OCI-LY1 (cell line): ENCODE measurements at regions not wholly inside any gene's neighbourhood (a gene's known extent, or its start where the extent isn't known, plus 50 kb on each side); places are given as distances from the start of the nearest gene placed in this dataset.

Source experiments
- H2AFZ ChIP-seq: fragments of 200-600 bp; sonication (generic), shearing (Covaris generic); 2 replicates; pipeline ENCODE4 v1.6.0; 2014; ENCODE audit warnings: antibody characterized with exemption, mild to moderate bottlenecking, low read length
- H3F3A ChIP-seq: fragments of 200-600 bp; sonication (generic), shearing (Covaris generic); 2 replicates; pipeline ENCODE4 v1.6.0; 2014; ENCODE audit warnings: mild to moderate bottlenecking, antibody characterized with exemption, low read length, moderate library complexity; ENCODE audit not compliant: insufficient read depth
- H3K27ac ChIP-seq: fragments of 200-600 bp; sonication (generic); 2 replicates; pipeline ENCODE4 v1.5.1; 2014; ENCODE audit warnings: low read length, mixed run types, mild to moderate bottlenecking, low read depth; ENCODE audit not compliant: poor library complexity, severe bottlenecking
- H3K27me3 ChIP-seq: fragments of 200-600 bp; sonication (generic); 2 replicates; pipeline ENCODE4 v1.6.0; 2014; ENCODE audit warnings: antibody characterized with exemption, mild to moderate bottlenecking, low read length, moderate library complexity; ENCODE audit not compliant: insufficient read depth
- H3K36me3 ChIP-seq: fragments of 200-600 bp; sonication (generic); 2 replicates; pipeline ENCODE4 v1.6.1; 2014; ENCODE audit warnings: mild to moderate bottlenecking, antibody characterized with exemption, low read length, moderate library complexity, mixed read lengths; ENCODE audit not compliant: insufficient read depth
- H3K4me1 ChIP-seq: fragments of 200-600 bp; sonication (generic); 2 replicates; pipeline ENCODE4 v1.5.1; 2014; ENCODE audit warnings: mild to moderate bottlenecking, low read length, moderate library complexity; ENCODE audit not compliant: insufficient read depth, severe bottlenecking
- H3K4me2 ChIP-seq: fragments of 200-600 bp; sonication (generic), shearing (Covaris generic); 2 replicates; pipeline ENCODE4 v1.6.1; 2014; ENCODE audit warnings: low read length
- H3K4me3 ChIP-seq: fragments of 200-600 bp; sonication (generic); 2 replicates; pipeline ENCODE4 v1.5.1; 2014; ENCODE audit warnings: low read length, low read depth, mild to moderate bottlenecking, mixed read lengths; ENCODE audit not compliant: poor library complexity, severe bottlenecking
- H3K79me2 ChIP-seq: fragments of 200-600 bp; shearing (Covaris generic); 2 replicates; pipeline ENCODE4 v1.6.1; 2016; ENCODE audit warnings: mixed run types, low read length, mixed read lengths; ENCODE audit not compliant: insufficient read depth
- H3K9ac ChIP-seq: fragments of 200-600 bp; sonication (generic), shearing (Covaris generic); 2 replicates; pipeline ENCODE4 v1.6.1; 2014; ENCODE audit warnings: mild to moderate bottlenecking, low read length, mixed read lengths
- H3K9me2 ChIP-seq: fragments of 200-600 bp; sonication (generic), shearing (Covaris generic); 2 replicates; pipeline ENCODE4 v1.6.1; 2014; ENCODE audit warnings: low read depth, mild to moderate bottlenecking, low read length, mixed read lengths
- H3K9me3 ChIP-seq: fragments of 200-600 bp; shearing (Covaris generic); 2 replicates; pipeline ENCODE4 v1.6.1; 2014; ENCODE audit warnings: low read length, mixed read lengths
- H4K20me1 ChIP-seq: fragments of 200-600 bp; sonication (generic), shearing (Covaris generic); 2 replicates; pipeline ENCODE4 v1.6.0; 2016; ENCODE audit warnings: mild to moderate bottlenecking, low read length; ENCODE audit not compliant: insufficient read depth
- EZH2 ChIP-seq: fragments of 200-600 bp; sonication (generic), shearing (Covaris generic); IDR thresholded peaks from 2 replicates; pipeline ENCODE4 v1.8.0; 2017; ENCODE audit warnings: borderline replicate concordance, mixed run types, mild to moderate bottlenecking, antibody characterized with exemption, low read length, moderate library complexity, mixed read lengths
- TF ChIP-seq, protein P1 (sequence below): fragments of 200-600 bp; sonication (generic), shearing (Covaris generic); IDR thresholded peaks from 2 replicates; pipeline ENCODE4 v1.5.1; 2017; ENCODE audit warnings: mild to moderate bottlenecking, antibody characterized with exemption, low read length, moderate library complexity, mixed read lengths

DNA sequence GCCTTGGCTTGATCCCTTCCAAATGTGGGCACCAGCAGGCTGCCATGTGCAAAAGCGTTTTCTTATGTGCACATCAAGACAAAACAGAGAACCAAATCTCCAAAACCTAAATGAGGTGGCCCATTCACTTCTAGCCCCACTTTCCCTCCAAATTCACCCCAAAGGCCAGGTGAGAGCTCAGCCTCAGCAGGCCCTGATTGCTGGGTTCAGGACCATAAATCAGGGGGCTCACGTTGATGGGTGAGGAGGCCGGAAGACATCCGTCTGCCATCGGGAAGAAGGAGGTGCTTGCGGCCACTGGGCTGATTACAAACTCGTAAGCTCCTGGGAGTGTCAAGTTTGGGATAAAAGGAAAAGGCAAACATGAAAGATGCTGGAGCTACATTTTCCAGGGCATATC, 86.7 kb upstream of the CLDN14 start:
- no peaks in the 10 kb centered on the region for H3K9me3 ChIP-seq
- H4K20me1 ChIP-seq: no peaks in the 10 kb centered on the region
- TF ChIP-seq EZH2: no peak
- TF ChIP-seq, protein P1, sequence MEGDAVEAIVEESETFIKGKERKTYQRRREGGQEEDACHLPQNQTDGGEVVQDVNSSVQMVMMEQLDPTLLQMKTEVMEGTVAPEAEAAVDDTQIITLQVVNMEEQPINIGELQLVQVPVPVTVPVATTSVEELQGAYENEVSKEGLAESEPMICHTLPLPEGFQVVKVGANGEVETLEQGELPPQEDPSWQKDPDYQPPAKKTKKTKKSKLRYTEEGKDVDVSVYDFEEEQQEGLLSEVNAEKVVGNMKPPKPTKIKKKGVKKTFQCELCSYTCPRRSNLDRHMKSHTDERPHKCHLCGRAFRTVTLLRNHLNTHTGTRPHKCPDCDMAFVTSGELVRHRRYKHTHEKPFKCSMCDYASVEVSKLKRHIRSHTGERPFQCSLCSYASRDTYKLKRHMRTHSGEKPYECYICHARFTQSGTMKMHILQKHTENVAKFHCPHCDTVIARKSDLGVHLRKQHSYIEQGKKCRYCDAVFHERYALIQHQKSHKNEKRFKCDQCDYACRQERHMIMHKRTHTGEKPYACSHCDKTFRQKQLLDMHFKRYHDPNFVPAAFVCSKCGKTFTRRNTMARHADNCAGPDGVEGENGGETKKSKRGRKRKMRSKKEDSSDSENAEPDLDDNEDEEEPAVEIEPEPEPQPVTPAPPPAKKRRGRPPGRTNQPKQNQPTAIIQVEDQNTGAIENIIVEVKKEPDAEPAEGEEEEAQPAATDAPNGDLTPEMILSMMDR: no peak
- no peaks in the 10 kb centered on the region for H3K79me2 ChIP-seq
- H3K4me2 ChIP-seq: no peak overlapping the region
- H3K27ac ChIP-seq: no peak overlapping the region
- H3K9me2 ChIP-seq: no peaks in the 10 kb centered on the region
- H2AFZ ChIP-seq: no peak overlapping the region
- 0 out of 2 replicates have a peak, but pooled peaks cover 9% of the 10 kb centered on the region for H3K27me3 ChIP-seq
- no peaks in the 10 kb centered on the region for H3F3A ChIP-seq
- H3K4me1 ChIP-seq: no peaks in the 10 kb centered on the region
- H3K4me3 ChIP-seq: no peak overlapping the region
- no peak overlapping the region for H3K9ac ChIP-seq
- no peaks in the 10 kb centered on the region for H3K36me3 ChIP-seq

DNA sequence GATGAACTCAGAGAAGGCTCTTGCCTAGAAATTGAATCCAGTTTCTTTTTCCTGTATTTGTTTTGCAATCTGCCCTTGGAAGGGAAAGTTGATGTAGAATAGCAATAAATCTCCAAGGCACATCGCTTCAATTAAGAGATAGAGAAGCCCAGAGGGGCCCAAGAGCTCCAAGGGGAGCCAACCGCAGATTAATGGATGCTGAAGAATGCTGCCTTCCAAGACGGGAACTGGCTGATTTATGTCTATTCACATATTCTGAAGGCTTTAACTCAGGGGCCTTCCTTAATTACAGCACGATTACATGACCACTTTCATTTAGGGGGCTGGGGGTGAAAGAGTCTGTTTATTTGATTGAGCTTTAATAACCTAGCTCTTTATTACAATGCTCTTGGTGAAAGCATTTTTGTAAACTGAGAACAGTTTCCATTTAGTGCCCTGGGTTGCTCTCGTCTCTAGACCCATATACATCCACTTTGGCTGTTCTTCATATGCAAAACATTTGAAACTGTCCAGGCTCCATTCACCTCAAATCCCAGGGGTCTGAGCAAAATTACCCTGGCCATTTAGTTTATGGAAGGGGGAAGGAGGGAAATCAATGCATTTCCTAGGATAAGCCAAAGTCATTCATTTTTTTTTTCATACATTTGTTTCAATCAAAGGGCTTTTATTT, 87.4 kb upstream of the CLDN14 start:
- Histone ChIP-seq H3K9me2 (no peaks in the 10 kb centered on the region), H3K4me2 (no peak overlapping the region), H2AFZ (no peak overlapping the region), H3K79me2 (no peaks in the 10 kb centered on the region), H3F3A (no peaks in the 10 kb centered on the region), H3K36me3 (no peaks in the 10 kb centered on the region), H3K4me1 (no peaks in the 10 kb centered on the region), H3K27me3 (0 out of 2 replicates have a peak, but pooled peaks cover 9% of the 10 kb centered on the region), H3K9ac (no peak overlapping the region), H3K9me3 (no peaks in the 10 kb centered on the region), H4K20me1 (no peaks in the 10 kb centered on the region), H3K27ac (no peak overlapping the region), H3K4me3 (no peak overlapping the region)
- TF ChIP-seq, protein P1: no peak
- no peak for TF ChIP-seq EZH2

DNA sequence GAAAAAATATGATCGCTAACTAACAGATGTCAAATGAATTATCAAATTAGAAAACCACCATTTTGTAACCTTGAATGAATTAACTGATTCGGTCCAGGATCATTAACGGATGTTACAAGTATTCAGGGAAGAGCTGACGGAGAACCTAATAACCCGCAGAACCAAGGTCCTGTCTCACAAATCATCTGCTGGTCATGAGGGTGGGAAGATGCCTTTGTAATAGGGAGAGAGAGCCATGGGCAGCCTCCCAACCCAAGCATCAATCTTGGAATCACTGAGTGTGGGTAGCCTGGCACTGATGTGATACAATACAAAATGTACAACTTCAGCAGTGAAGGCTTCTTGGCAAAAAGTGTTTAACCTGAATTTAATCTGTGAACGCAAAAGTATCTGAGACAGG, 89.6 kb upstream of the CLDN14 start:
- no peak overlapping the region for H3K4me3 ChIP-seq
- H3K9me3 ChIP-seq: no peaks in the 10 kb centered on the region
- no peak overlapping the region for H2AFZ ChIP-seq
- H3K9me2 ChIP-seq: no peaks in the 10 kb centered on the region
- 0 out of 2 replicates have a peak, but pooled peaks cover 9% of the 10 kb centered on the region for H3K27me3 ChIP-seq
- H3K4me1 ChIP-seq: no peaks in the 10 kb centered on the region
- no peak overlapping the region for H3K9ac ChIP-seq
- H3F3A ChIP-seq: no peaks in the 10 kb centered on the region
- no peaks in the 10 kb centered on the region for H3K36me3 ChIP-seq
- no peak for TF ChIP-seq EZH2
- TF ChIP-seq, protein P1: no peak
- no peaks in the 10 kb centered on the region for H4K20me1 ChIP-seq
- no peaks in the 10 kb centered on the region for H3K79me2 ChIP-seq
- no peak overlapping the region for H3K4me2 ChIP-seq
- no peak overlapping the region for H3K27ac ChIP-seq
